ENCODE measurements at regions not wholly inside any gene's neighbourhood (a gene's known extent, or its start where the extent isn't known, plus 50 kb on each side); places are given as distances from the start of the nearest gene placed in this dataset.

DNA sequence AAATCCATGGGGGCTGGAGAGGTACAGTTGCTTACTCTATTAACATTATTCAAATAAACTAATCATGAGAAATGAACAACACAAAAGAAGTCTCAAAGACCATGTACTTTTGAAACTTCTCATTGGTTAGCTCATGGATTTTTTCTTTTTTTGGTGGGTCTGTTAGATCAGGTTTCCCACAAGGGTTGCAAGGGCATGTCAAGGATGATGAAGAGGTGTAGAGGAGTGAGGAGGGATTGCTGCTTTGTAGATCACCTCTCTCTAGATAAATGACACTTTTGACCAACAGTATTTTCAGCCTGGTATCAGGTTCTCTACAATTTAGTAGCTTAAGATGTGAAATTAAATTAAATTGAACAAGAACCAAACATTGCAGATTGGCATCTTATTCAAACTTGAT, 417.9 kb upstream of the AGA start:
- TF ChIP-seq CTCF (IDR thresholded peaks at IDR 0.05 in 8 of 11, conservative IDR thresholded peaks at IDR 0.05 in 3 of 11) (no peak), POLR2A (IDR thresholded peaks at IDR 0.05) (no peak), POLR2AphosphoS5 (IDR thresholded peaks at IDR 0.05) (no peak)
